PC-9 (cell line): ENCODE measurements at regions not wholly inside any gene's neighbourhood (a gene's known extent, or its start where the extent isn't known, plus 50 kb on each side); places are given as distances from the start of the nearest gene placed in this dataset.

Experiments
- BruUV-seq: library from RNA; stranded (reverse); fragments of 400-500 nt; replicated peaks from 2 replicates; lab custom pipeline; 2021; lab: Mats Ljungman, UMichigan
- CTCF ChIA-PET: fragments of 300-600 bp; sonication (Branson Sonifier 250); formaldehyde crosslinking; loops from one replicate; lab custom pipeline; 2022; ENCODE audit warnings: antibody characterized with exemption; lab: Charles Lee
- POLR2A ChIA-PET: fragments of 300-600 bp; sonication (Branson Sonifier 250); formaldehyde crosslinking; loops from one replicate; lab custom pipeline; 2022; ENCODE audit warnings: antibody characterized with exemption; ENCODE audit not compliant: unreplicated experiment; lab: Charles Lee
- DNase-seq, 2 experiments: peaks; one replicate each; pipeline versions ENCODE4 v3.0.0 to v3.0.0-alpha.2; 2015 to 2022; ENCODE audit warnings: mixed read lengths in 1 of 2
- H2AFZ ChIP-seq: fragments of 200-600 bp; sonication (generic); 2 replicates; pipeline ENCODE4 v1.8.1; 2017; ENCODE audit warnings: antibody characterized with exemption
- H3F3A ChIP-seq: fragments of 200-600 bp; sonication (generic); 2 replicates; pipeline ENCODE4 v1.8.1; 2017; ENCODE audit warnings: antibody characterized with exemption, mild to moderate bottlenecking, low read depth; ENCODE audit not compliant: insufficient read depth
- H3K27ac ChIP-seq: fragments of 200-600 bp; sonication (generic); 2 replicates; pipeline ENCODE4 v1.6.1; 2016; ENCODE audit warnings: mixed run types
- H3K27me3 ChIP-seq: fragments of 200-600 bp; sonication (generic); 2 replicates; pipeline ENCODE4 v1.6.1; 2016; ENCODE audit warnings: low read depth, mixed run types; ENCODE audit not compliant: insufficient read depth
- H3K36me3 ChIP-seq: fragments of 200-600 bp; sonication (generic); 2 replicates; pipeline ENCODE4 v1.6.1; 2016; ENCODE audit warnings: low read depth, mixed run types
- H3K4me1 ChIP-seq: fragments of 200-600 bp; sonication (generic); replicated peaks from 2 replicates; pipeline ENCODE4 v1.6.1; 2016; ENCODE audit warnings: mixed run types; ENCODE audit not compliant: insufficient read depth
- H3K4me2 ChIP-seq: fragments of 200-600 bp; sonication (generic); 2 replicates; pipeline ENCODE4 v1.6.1; 2017; ENCODE audit warnings: mixed run types
- H3K4me3 ChIP-seq: fragments of 200-600 bp; sonication (generic); 2 replicates; pipeline ENCODE4 v1.6.1; 2016; ENCODE audit warnings: mixed run types
- H3K79me2 ChIP-seq: fragments of 200-600 bp; sonication (generic); 2 replicates; pipeline ENCODE4 v1.6.1; 2017; ENCODE audit warnings: low read depth, mixed run types
- H3K9me2 ChIP-seq: fragments of 200-600 bp; sonication (generic); 2 replicates; pipeline ENCODE4 v1.8.1; 2017; ENCODE audit warnings: mild to moderate bottlenecking; ENCODE audit not compliant: insufficient read depth
- H3K9me3 ChIP-seq: fragments of 200-600 bp; sonication (generic); 2 replicates; pipeline ENCODE4 v1.8.1; 2016; ENCODE audit warnings: low read depth; ENCODE audit not compliant: insufficient read depth
- H4K20me1 ChIP-seq: fragments of 200-600 bp; sonication (generic); 2 replicates; pipeline ENCODE4 v1.8.1; 2017; ENCODE audit not compliant: insufficient read depth
- CTCF ChIP-seq: fragments of 200-600 bp; sonication (generic); conservative IDR thresholded peaks from 2 replicates; pipeline ENCODE4 v1.6.1; 2017; ENCODE audit warnings: mixed run types, antibody characterized with exemption, mild to moderate bottlenecking, moderate library complexity
- EZH2 ChIP-seq: fragments of 200-600 bp; sonication (generic); IDR thresholded peaks from 2 replicates; pipeline ENCODE4 v1.8.0; 2017; ENCODE audit warnings: antibody characterized with exemption, low read depth
- intact Hi-C: fragments of 100-400 bp; cut with micrococcal nuclease; formaldehyde crosslinking; loops from one replicate; pipeline ENCODE4 v1.10.0; 2022; ENCODE audit not compliant: unreplicated experiment

DNA sequence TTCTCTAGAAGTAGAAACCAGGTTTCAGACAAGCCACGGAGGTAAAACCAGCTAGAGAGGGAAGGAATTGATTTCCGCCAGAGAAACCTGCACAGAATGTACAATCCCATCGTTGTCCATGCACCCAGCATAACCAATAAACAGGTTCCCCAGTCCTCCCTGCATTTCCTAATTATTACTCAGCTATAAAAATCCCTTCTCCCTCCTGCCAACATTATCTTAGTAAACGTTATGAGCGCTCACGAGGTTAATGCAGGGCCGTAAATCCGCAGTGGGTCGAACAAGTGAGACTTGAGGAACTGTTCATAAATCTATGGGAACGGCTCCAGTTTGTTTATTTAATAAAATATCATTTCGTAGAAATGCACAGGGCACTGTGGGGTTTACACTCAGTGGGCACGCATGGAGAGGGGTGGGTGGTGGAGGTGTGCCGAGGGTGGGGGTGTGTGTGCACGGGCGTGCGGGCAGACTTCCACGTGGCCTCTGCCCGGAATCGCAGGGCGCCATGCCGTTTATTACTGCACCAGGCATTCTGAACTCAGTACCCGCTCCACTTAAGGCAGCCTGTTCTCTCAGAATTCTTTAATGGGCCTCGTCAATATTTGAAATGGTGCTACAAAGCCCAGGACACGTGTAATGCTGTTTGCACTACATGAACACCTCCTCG lies 257.3 kb downstream of the MIAT start:
- H4K20me1 ChIP-seq: no peaks in the 10 kb centered on the region
- DNase-seq: no peak
- H3K9me2 ChIP-seq: no peaks in the 10 kb centered on the region
- H3K36me3 ChIP-seq: no peaks in the 10 kb centered on the region
- no peaks in the 10 kb centered on the region for H3F3A ChIP-seq
- CTCF ChIA-PET: no interaction called here
- no peak overlapping the region for H3K4me3 ChIP-seq
- POLR2A ChIA-PET: no interaction called here
- no TSS peak for BruUV-seq
- no peak overlapping the region for H3K4me2 ChIP-seq
- no peaks in the 10 kb centered on the region for H3K9me3 ChIP-seq
- peaks cover 94% of the 10 kb centered on the region for H3K27me3 ChIP-seq
- no peaks in the 10 kb centered on the region for H3K4me1 ChIP-seq
- TF ChIP-seq EZH2 (no peak), CTCF (no peak)
- no peak overlapping the region for H2AFZ ChIP-seq
- no peak overlapping the region for H3K27ac ChIP-seq
- intact Hi-C loops: no loop called here
- H3K79me2 ChIP-seq: no peaks in the 10 kb centered on the region

GRCh38 chr22:26916236-26916635 lies 258.8 kb downstream of the MIAT start:
- Histone ChIP-seq H4K20me1 (no peaks in the 10 kb centered on the region), H3K4me1 (no peaks in the 10 kb centered on the region), H3K36me3 (no peaks in the 10 kb centered on the region), H3K9me2 (no peaks in the 10 kb centered on the region), H3K4me3 (no peak overlapping the region), H3K9me3 (no peaks in the 10 kb centered on the region), H3K27ac (no peak overlapping the region), H3K79me2 (no peaks in the 10 kb centered on the region), H3K4me2 (no peak overlapping the region), H3F3A (no peaks in the 10 kb centered on the region), H2AFZ (no peak overlapping the region), H3K27me3 (peaks cover 92% of the 10 kb centered on the region)
- TF ChIP-seq EZH2 (no peak), CTCF (no peak)
- BruUV-seq: no TSS peak
- DNase-seq: no peak
- POLR2A ChIA-PET: no interaction called here
- CTCF ChIA-PET: no interaction called here
- intact Hi-C loops: no loop called here

GRCh38 chr22:26918226-26918625 lies 260.8 kb downstream of the MIAT start:
- no TSS peak for BruUV-seq
- H3K9me2 ChIP-seq: no peaks in the 10 kb centered on the region
- no peak overlapping the region for H3K4me3 ChIP-seq
- no peaks in the 10 kb centered on the region for H3K9me3 ChIP-seq
- ChIA-PET POLR2A (no interaction called here), CTCF (no interaction called here)
- H3K79me2 ChIP-seq: no peaks in the 10 kb centered on the region
- H2AFZ ChIP-seq: no peak overlapping the region
- no peak overlapping the region for H3K4me2 ChIP-seq
- DNase-seq: no peak
- no peaks in the 10 kb centered on the region for H3K36me3 ChIP-seq
- H3F3A ChIP-seq: no peaks in the 10 kb centered on the region
- no peak overlapping the region for H3K27ac ChIP-seq
- H3K27me3 ChIP-seq: peaks cover 83% of the 10 kb centered on the region
- H3K4me1 ChIP-seq: no peaks in the 10 kb centered on the region
- intact Hi-C loops: no loop called here
- H4K20me1 ChIP-seq: no peaks in the 10 kb centered on the region
- TF ChIP-seq EZH2 (no peak), CTCF (no peak)
